Upper lobe of right lung (tissue), 1 donor: ENCODE measurements at regions not wholly inside any gene's neighbourhood (a gene's known extent, or its start where the extent isn't known, plus 50 kb on each side); places are given as distances from the start of the nearest gene placed in this dataset.
"Not testable (repeated sequence)": the region's sequence is repeated elsewhere in the genome, so short reads cannot be mapped to it uniquely, and the experiment has no call there.

Experiments used
- ATAC-seq: fragments of 200-7000 bp; cut with Tn5 transposase; one replicate; pipeline ENCODE4 v1.9.1; 2020; ENCODE audit warnings: mild to moderate bottlenecking, moderate library complexity
- DNase-seq: peaks from one replicate; pipeline ENCODE4 v3.0.0-alpha.2; 2020
- H3K27ac ChIP-seq: fragments of 200-600 bp; one replicate; pipeline ENCODE4 v1.8.0; 2022
- H3K27me3 ChIP-seq: fragments of 200-600 bp; one replicate; pipeline ENCODE4 v1.8.0; 2022; ENCODE audit warnings: mild to moderate bottlenecking
- H3K36me3 ChIP-seq: fragments of 200-600 bp; one replicate; pipeline ENCODE4 v1.8.0; 2022
- H3K4me1 ChIP-seq: fragments of 200-600 bp; one replicate; pipeline ENCODE4 v1.8.0; 2022
- H3K4me3 ChIP-seq: fragments of 200-600 bp; one replicate; pipeline ENCODE4 v1.8.0; 2022; ENCODE audit warnings: mild to moderate bottlenecking
- H3K9me3 ChIP-seq: fragments of 200-600 bp; one replicate; pipeline ENCODE4 v1.8.0; 2022
- intact Hi-C: fragments of 100-400 bp; cut with DNase I; formaldehyde crosslinking; loops from one replicate; pipeline ENCODE4 v1.11.0; 2022
- donor health status: DM: no; HTN: yes; CAD: no; lungs with severe emphysema.

DNA sequence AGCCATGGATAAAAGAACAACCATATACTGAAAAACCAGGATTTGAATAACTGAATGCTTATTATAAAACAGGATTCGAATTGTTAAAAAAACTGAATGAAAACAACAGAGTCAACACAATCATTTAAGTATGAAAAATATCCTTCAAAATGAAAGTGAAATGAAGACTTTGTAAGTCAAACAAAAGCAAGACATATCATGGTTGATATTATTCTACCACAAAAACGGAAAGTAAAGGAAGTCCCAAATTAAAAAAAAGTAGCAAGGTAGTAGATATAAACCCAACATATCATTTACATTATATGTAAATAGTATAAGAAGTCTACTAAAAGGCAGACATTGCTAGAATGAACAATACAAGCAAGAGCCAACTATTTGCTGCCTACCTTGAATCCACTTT is 63.1 kb upstream of the POTEC start:
- H3K36me3 ChIP-seq, H3K9me3 ChIP-seq, H3K4me3 ChIP-seq, DNase-seq, H3K4me1 ChIP-seq, intact Hi-C loops, H3K27me3 ChIP-seq, ATAC-seq, H3K27ac ChIP-seq: not testable (repeated sequence)

DNA sequence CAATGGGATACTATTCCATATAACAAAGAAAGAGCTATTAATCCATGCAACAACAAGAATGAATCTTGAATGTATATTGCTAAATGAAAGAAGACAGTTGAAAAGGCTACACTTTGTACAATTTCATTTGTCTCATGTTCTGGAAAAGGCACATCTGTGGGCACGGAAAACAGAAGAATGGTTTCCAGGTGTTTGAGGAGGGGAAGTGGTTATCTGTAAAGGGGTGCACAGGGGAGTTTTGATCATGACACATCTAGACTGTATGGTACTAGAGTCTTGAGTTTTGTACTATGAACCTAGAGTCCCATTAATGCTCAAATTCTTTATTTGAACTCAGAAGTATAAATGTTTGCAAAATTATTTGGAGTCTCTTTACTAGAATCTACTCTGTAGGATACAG is 64.0 kb upstream of the POTEC start:
- H3K4me1 ChIP-seq, H3K9me3 ChIP-seq, ATAC-seq, H3K27me3 ChIP-seq, intact Hi-C loops, DNase-seq, H3K36me3 ChIP-seq, H3K27ac ChIP-seq, H3K4me3 ChIP-seq: not testable (repeated sequence)

DNA sequence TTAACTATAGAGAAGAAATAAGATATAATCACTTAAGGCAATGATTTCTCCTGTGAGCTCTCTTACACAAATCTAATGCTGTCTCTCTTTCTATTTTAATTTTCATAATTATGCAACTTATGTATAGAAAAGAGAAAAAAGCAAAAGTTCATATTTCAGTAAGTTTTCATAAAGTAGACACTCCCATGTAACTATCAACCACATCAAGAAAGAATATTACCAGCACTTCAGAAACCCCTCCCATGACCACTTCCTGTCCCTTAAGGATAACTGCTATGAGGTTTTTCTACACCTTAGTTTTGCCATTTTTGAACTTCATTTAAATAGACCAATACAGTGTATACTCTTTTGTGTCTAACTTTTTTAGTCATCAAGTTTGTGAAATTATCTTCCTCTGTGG is 69.0 kb upstream of the POTEC start:
- H3K27ac ChIP-seq, intact Hi-C loops, H3K27me3 ChIP-seq, H3K9me3 ChIP-seq, ATAC-seq, H3K4me3 ChIP-seq, H3K36me3 ChIP-seq, H3K4me1 ChIP-seq, DNase-seq: not testable (repeated sequence)

DNA sequence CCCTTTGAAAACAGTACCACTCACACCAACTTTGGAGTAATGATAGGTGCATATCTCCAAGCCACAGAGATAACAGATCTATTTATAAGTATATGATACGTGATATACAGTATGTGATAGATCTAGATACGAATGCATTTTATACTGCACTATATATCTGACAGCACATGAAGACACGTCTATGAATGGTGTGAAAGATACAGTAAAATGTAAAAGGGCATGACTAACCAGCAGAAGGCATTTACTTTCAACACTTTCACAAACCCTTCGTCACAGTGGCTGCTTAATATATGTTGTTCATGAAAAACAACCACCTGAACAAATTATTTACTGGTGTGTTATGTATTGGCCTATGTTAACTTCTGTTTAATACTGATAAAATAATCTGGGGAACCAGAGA is 71.1 kb upstream of the POTEC start:
- DNase-seq, intact Hi-C loops, H3K27ac ChIP-seq, H3K36me3 ChIP-seq, H3K4me1 ChIP-seq, H3K9me3 ChIP-seq, ATAC-seq, H3K27me3 ChIP-seq, H3K4me3 ChIP-seq: not testable (repeated sequence)

DNA sequence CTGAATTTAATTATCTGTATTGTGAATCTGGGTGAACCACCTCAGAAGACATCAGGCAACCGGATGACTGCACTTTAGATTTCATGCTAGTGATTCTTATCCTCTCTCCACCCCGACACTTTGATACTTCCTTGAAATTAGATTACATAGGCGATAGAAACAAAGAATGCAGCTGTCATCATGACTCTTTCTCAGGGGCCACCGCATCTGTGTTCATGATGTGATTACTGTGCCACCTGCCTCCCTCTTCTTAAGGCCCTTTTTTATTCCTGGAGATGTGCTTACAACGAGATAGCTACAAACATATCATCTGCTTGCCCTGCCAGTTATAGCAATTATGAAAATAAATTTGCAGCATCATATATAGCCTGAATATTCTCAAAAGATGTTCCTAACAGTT is 83.9 kb upstream of the POTEC start:
- H3K4me3 ChIP-seq, H3K27ac ChIP-seq, DNase-seq, H3K9me3 ChIP-seq, H3K36me3 ChIP-seq, H3K4me1 ChIP-seq, H3K27me3 ChIP-seq, ATAC-seq, intact Hi-C loops: not testable (repeated sequence)

DNA sequence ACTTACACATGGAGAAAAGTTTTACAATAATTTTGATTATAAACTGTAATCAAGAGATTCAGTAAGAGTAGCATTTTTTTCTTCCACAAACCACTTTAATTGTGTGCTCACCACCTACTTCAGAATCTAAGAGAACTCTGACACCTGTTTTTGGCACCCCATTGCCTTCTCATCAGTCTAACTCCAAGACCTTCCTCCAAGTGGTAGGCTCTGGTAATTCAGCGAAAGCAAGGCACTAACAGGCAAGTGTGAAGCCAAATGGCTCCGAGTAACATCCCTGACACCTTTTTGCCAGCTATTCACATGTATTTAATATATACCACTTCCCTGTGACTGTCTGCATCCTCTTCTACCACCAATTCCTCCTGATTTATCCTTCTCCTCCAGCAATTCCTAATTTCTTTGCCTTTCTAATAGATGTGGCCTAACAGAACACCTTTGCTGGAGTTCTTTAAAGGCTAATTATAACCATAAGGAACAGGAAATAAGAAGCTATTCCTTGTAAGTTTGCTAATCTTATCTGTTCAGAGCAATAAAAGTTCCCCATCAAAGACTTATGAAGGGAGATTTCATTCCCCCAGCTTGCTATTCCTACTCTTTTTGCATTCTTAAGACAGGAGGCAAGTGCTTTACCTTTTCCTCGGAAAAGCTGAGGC is 85.1 kb upstream of the POTEC start:
- H3K4me3 ChIP-seq, H3K27me3 ChIP-seq, H3K9me3 ChIP-seq, H3K4me1 ChIP-seq, intact Hi-C loops, H3K27ac ChIP-seq, ATAC-seq, H3K36me3 ChIP-seq, DNase-seq: not testable (repeated sequence)

DNA sequence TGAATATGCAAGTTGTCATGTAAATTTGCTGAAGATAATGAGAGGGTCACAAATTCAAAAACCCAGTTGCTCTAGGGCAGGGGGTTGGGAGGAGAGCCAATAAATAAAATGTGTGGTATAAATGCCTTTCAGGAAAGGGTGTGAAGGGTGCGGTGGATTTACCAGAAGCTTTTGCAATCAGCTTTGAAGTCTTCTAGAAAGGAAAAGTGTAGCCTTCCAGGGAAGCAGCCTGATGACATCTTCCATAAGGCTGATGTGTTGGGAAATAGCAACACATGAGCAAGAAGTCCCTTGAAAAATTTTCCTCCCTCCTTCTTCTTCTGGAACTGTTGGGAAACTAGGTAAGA is 85.6 kb upstream of the POTEC start:
- intact Hi-C loops: not testable (repeated sequence)

DNA sequence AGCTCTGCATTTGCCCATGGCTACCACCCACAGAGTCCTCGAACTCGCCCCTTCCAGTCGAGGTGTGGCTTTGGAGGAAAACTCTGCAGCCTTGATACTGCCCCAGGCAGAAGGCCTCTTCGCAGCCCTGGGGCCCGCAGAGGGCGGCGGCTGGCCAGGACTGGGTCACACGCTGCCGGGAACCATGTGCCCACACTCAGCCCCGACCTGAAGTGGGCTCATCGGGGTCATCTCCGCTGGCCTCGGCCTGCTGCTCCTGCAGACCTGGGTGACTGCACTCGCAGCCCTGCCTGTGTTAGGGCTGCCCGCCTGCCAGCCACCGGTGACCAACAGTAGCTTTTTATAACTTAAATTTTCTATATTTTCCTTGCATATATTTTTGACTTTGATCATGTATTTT is 89.6 kb upstream of the POTEC start:
- DNase-seq, H3K4me1 ChIP-seq, intact Hi-C loops, H3K27me3 ChIP-seq, H3K27ac ChIP-seq, H3K9me3 ChIP-seq, H3K4me3 ChIP-seq, H3K36me3 ChIP-seq: not testable (repeated sequence)
- peak; percentile 21 for ATAC-seq

More for the DNA sequence above, 85.6 kb upstream of the POTEC start:
- H3K9me3 ChIP-seq, H3K27me3 ChIP-seq, H3K4me1 ChIP-seq, H3K4me3 ChIP-seq, H3K27ac ChIP-seq, H3K36me3 ChIP-seq, ATAC-seq, DNase-seq: not testable (repeated sequence)

DNA sequence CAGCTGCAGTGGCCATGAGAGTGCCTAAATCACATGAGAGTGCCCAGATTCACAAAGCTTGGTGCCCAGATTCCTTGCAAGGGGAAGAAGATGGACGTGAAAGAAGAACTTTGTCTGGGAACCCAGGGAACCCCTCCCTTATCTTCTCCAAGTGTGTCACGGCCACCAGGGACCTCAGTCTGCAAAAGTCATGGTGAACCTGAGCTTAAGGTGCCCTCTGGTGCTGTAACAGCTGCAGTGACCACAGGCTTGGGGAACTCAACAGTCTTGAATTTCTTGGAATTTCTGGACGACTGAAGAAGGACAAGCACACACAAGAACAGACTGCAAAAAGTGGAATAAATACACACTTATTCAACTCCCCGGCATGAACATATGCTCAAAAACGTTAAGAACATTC is 94.6 kb upstream of the POTEC start:
- H3K4me3 ChIP-seq, ATAC-seq, intact Hi-C loops, H3K27me3 ChIP-seq, H3K27ac ChIP-seq, H3K36me3 ChIP-seq, H3K9me3 ChIP-seq, H3K4me1 ChIP-seq, DNase-seq: not testable (repeated sequence)

DNA sequence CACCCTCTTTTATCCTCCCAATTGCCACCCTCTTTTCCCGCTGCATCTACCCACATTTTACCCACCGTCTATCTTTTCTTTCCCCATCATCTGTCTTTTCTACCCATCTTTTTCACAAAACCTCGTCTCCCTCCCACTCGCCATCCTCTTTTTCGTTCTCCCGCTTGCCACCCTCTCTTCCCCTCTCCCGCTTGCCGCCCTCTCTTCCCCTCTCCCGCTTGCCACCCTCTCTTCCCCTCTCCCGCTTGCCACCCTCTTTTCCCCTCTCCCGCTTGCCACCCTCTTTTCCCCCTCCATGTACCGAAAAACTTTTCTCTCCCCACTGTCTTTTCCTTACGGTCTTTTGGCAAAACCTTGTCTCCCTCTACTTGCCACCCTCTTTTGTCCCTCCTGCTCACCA is 97.7 kb upstream of the POTEC start:
- H3K4me1 ChIP-seq, H3K9me3 ChIP-seq, H3K27ac ChIP-seq, intact Hi-C loops, DNase-seq, H3K4me3 ChIP-seq, H3K36me3 ChIP-seq, H3K27me3 ChIP-seq, ATAC-seq: not testable (repeated sequence)

DNA sequence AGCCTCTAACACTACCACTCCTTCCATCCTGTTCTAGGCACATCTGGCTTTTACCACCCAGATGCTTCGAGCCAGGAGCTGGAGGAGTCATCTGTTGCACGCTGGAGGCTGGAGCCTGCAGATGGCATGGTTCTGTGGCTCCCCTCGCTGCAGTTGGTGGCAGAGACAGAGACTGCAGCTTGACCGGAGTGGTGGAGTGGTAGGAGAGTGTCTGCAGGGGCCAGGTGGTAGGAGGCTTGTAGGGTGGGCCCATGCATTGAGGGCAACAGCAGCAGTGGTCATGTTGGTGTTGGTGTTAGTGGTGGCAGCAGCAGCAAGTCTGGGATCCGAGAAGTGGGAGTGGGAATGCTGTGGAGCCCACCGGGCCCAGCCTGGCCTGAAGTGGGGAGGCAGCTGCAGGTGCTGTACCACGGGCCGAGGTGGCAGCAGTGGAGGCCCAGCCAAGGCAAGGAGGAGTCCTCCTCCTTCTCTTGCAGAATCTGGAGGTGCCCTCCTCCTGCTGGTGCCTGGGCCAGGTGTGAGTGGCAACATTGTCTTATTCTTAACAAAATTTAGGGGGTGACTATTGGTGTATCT is 100.4 kb upstream of the POTEC start:
- H3K4me1 ChIP-seq, intact Hi-C loops, H3K9me3 ChIP-seq, H3K36me3 ChIP-seq, H3K27ac ChIP-seq, H3K4me3 ChIP-seq, H3K27me3 ChIP-seq, DNase-seq: not testable (repeated sequence)
- peak; percentile 21 for ATAC-seq

DNA sequence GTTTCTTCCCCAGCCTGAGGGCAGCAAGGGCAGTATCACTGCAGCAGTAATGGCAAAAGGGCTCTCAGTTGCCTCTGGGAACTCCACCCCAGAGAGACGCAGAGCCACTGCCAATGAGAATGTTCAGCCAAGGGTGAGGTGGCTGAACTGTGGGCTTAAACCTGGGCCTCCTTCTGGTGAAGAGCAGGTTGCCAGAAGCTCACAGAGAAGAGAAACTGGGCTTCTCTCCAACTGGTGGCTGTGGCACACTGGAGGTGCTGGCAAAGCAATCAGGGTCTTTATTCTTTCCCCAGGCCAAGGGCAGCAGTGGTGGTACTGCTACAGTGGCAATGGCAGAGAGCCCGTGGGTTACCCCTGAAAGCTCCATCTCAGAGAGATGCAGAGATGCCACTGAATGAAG is 54.9 kb upstream of the ANKRD30B start:
- H3K9me3 ChIP-seq, intact Hi-C loops, ATAC-seq, H3K4me3 ChIP-seq, H3K27ac ChIP-seq, H3K27me3 ChIP-seq, H3K4me1 ChIP-seq, DNase-seq, H3K36me3 ChIP-seq: not testable (repeated sequence)

DNA sequence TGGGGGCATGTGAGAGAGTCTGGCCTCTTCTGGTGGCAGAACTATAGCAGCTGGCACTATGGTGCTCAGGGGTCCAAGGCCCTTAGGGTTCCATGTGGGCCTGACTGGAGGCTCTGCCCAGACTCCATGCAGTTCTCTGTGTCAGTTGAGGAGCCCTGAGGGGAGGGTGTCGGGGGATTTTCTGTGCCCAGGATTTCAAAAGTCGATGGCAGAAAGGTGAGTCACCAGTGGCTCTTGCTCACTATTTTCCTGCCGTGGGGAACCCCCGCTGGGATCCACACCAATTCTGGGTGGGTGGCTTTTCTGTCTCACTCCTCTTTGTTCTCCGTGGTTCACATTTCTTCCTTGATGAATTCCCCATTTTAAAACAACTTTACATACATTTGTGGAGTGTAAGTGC is 54.1 kb upstream of the ANKRD30B start:
- H3K27me3 ChIP-seq, H3K9me3 ChIP-seq, H3K4me3 ChIP-seq, H3K36me3 ChIP-seq, H3K4me1 ChIP-seq, H3K27ac ChIP-seq, ATAC-seq, DNase-seq, intact Hi-C loops: not testable (repeated sequence)

DNA sequence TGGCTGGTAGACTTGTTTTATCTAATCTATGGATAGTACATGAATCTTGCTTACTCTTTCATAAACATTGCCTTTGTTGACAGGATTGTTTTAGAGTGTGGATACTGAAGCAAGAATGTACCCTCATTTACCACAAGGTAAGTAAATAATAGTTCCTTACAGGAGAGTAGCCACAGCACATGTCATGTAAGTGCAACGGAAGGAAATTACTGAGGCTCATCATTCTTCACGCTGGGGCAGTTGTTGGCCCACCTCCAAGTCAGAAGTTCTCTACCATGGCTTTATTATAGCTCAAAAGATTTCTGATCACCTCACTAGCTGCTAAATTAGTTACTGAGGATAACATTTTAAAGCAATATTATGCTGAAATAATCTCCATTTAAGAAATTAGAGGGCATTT is 50.0 kb upstream of the ANKRD30B start:
- intact Hi-C loops, ATAC-seq, DNase-seq, H3K27ac ChIP-seq, H3K9me3 ChIP-seq, H3K4me3 ChIP-seq, H3K27me3 ChIP-seq, H3K4me1 ChIP-seq, H3K36me3 ChIP-seq: not testable (repeated sequence)
